Tongue (tissue), 1 donor: ENCODE measurements at regions not wholly inside any gene's neighbourhood (a gene's known extent, or its start where the extent isn't known, plus 50 kb on each side); places are given as distances from the start of the nearest gene placed in this dataset.

Experiments
- DNase-seq: peaks from one replicate; pipeline ENCODE4 v3.0.0-alpha.2; 2015

- peak; percentile 88 for DNase-seq
Observed at GRCh38 chr18:57915865-57916582, 112.9 kb upstream of the ATP8B1 start.

GRCh38 chr18:57915248-57915647, 112.1 kb upstream of the ATP8B1 start:
- DNase-seq: peak; percentile 84

GRCh38 chr18:57913686-57914085, 110.6 kb upstream of the ATP8B1 start:
- no peak for DNase-seq

GRCh38 chr18:57910817-57911216, 107.7 kb upstream of the ATP8B1 start:
- DNase-seq: no peak

- DNase-seq: no peak
Observed at GRCh38 chr18:57910134-57910533, 107.0 kb upstream of the ATP8B1 start.

- DNase-seq: no peak
Observed at GRCh38 chr18:57909620-57910019, 106.5 kb upstream of the ATP8B1 start.

GRCh38 chr18:57908092-57908491, 105.0 kb upstream of the ATP8B1 start:
- DNase-seq: no peak

- DNase-seq: no peak
Observed at GRCh38 chr18:57907550-57907949, 104.4 kb upstream of the ATP8B1 start.

GRCh38 chr18:57906852-57907251, 103.7 kb upstream of the ATP8B1 start:
- DNase-seq: no peak

- DNase-seq: no peak
Observed at GRCh38 chr18:57904535-57904934, 101.4 kb upstream of the ATP8B1 start.

GRCh38 chr18:57902721-57903120, 99.6 kb upstream of the ATP8B1 start:
- no peak for DNase-seq

GRCh38 chr18:57901825-57902589, 98.9 kb upstream of the ATP8B1 start:
- DNase-seq: no peak

- DNase-seq: no peak
Observed at GRCh38 chr18:57900906-57901435, 97.9 kb upstream of the ATP8B1 start.

- DNase-seq: no peak
Observed at GRCh38 chr18:57898506-57899124, 95.5 kb upstream of the ATP8B1 start.

GRCh38 chr18:57895182-57895581, 92.1 kb upstream of the ATP8B1 start:
- no peak for DNase-seq

GRCh38 chr18:57891707-57892391, 88.7 kb upstream of the ATP8B1 start:
- DNase-seq: no peak

GRCh38 chr18:57890266-57890665, 87.2 kb upstream of the ATP8B1 start:
- no peak for DNase-seq

GRCh38 chr18:57889841-57890240, 86.7 kb upstream of the ATP8B1 start:
- DNase-seq: no peak

- DNase-seq: no peak
Observed at GRCh38 chr18:57887543-57888383, 84.6 kb upstream of the ATP8B1 start.

- no peak for DNase-seq
Observed at GRCh38 chr18:57885931-57886330, 82.8 kb upstream of the ATP8B1 start.

GRCh38 chr18:57882465-57882864, 79.3 kb upstream of the ATP8B1 start:
- no peak for DNase-seq
